Endothelial cell of umbilical vein (primary cell): ENCODE measurements at regions not wholly inside any gene's neighbourhood (a gene's known extent, or its start where the extent isn't known, plus 50 kb on each side); places are given as distances from the start of the nearest gene placed in this dataset.
"Not testable (repeated sequence)": the region's sequence is repeated elsewhere in the genome, so short reads cannot be mapped to it uniquely, and the experiment has no call there.

Experiments
- CTCF ChIP-seq, 2 donors: IDR thresholded peaks; 1 replicate in 1 of 2; 2 replicates in 1 of 2; pipeline ENCODE4 v1.5.1; 2011; ENCODE audit warnings: low read length in 2 of 2, mild to moderate bottlenecking in 2 of 2, moderate library complexity in 2 of 2, control low read depth in 1 of 2, inconsistent platforms in 1 of 2, low read depth in 1 of 2; ENCODE audit not compliant: insufficient read depth in 1 of 2; ENCODE audit errors: extremely low read depth in 1 of 2
- EZH2 ChIP-seq: IDR thresholded peaks from 2 replicates; pipeline ENCODE4 v1.6.1; 2012; ENCODE audit warnings: borderline replicate concordance, low read depth, mild to moderate bottlenecking, moderate library complexity, low read length, inconsistent platforms; ENCODE audit not compliant: severe bottlenecking
- FOS ChIP-seq: IDR thresholded peaks from 2 replicates; pipeline ENCODE4 v1.6.1; 2011; ENCODE audit warnings: mild to moderate bottlenecking, low read length, moderate library complexity, borderline replicate concordance; ENCODE audit not compliant: insufficient read depth
- GATA2 ChIP-seq: IDR thresholded peaks from 2 replicates; pipeline ENCODE4 v1.7.0; 2011; ENCODE audit warnings: low read depth, mild to moderate bottlenecking, moderate library complexity, mixed read lengths, low read length; ENCODE audit not compliant: insufficient read length, insufficient read depth
- MAX ChIP-seq: IDR thresholded peaks from 2 replicates; pipeline ENCODE4 v1.6.1; 2011; ENCODE audit not compliant: insufficient read depth, insufficient read length
- POLR2A ChIP-seq: IDR thresholded peaks from 2 replicates; pipeline ENCODE4 v1.6.1; 2012; ENCODE audit warnings: low read depth, mild to moderate bottlenecking, control low read depth, low read length
- POLR2AphosphoS5 ChIP-seq: IDR thresholded peaks from 2 replicates; pipeline ENCODE4 v1.6.1; 2012; ENCODE audit warnings: low read depth, mild to moderate bottlenecking, control low read depth, low read length, moderate library complexity; ENCODE audit not compliant: insufficient read depth

GRCh38 chr2:90179591-90179990, 1488.1 kb downstream of the RPIA start:
- not testable (repeated sequence) for TF ChIP-seq POLR2A; POLR2AphosphoS5; CTCF (IDR thresholded peaks at IDR 0.05; ENCODE audit: extremely low read depth in 1 of 2, insufficient read depth in 1 of 2, low read depth in 1 of 2, low read length in 2 of 2); MAX; FOS; EZH2; GATA2
